ENCODE measurements at regions not wholly inside any gene's neighbourhood (a gene's known extent, or its start where the extent isn't known, plus 50 kb on each side); places are given as distances from the start of the nearest gene placed in this dataset.

DNA sequence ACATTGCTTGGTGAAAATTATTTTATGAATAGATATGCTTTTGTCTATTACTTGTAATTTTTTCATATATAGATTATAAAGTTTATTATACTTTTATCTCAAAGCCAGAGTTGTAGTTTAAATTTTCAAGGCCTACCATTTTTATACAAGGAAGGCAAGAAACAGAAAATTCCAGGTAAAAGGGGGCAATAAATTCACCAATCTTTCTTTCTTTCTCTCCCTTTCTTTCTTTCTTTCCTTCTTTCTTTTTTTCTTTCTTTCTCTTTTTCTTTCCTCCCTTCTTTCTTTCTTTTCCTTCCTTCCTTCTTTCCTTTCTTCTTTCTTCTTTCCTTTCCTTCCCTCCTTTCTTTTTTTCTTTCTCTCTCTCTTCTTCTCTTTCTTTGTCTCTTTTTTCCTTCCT, 529.4 kb downstream of the PCDH17 start (continued):
- TF ChIP-seq RXRA (IDR thresholded peaks at IDR 0.05) = no peak
- TF ChIP-seq NR2F2 (IDR thresholded peaks at IDR 0.05) = no peak
- TF ChIP-seq YY1 (IDR thresholded peaks at IDR 0.05) = no peak
- no peak for TF ChIP-seq FOXA2 (IDR thresholded peaks at IDR 0.05)
- no peak for TF ChIP-seq HNF4G (IDR thresholded peaks at IDR 0.05)
- no peak for TF ChIP-seq JUND (IDR thresholded peaks at IDR 0.05)
- no peak for TF ChIP-seq HNF4A (conservative IDR thresholded peaks at IDR 0.05)

DNA sequence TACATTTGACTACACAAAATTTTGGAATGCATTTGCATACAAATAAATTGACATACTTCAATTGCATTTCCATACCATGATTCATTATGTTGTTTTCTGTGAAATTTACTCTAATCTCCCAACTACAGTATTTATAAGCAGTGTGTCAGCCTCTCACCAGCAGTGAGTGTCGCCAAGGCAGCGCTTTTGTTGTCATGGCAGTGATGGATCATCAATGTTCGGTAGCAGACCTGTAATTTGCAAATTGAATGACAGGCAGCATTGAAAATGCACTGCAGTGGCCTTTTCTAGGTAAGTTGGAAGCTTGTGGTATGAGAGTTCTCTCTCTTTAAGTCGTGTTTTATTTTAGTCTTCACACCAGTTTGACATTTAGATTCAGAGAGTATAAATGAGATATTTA, 534.1 kb downstream of the PCDH17 start:
- TF ChIP-seq EGR1 (IDR thresholded peaks at IDR 0.05; ENCODE audit: low read depth in 2 of 2) (no peak), RXRA (IDR thresholded peaks at IDR 0.05) (no peak), MAX (IDR thresholded peaks at IDR 0.05) (no peak), JUND (IDR thresholded peaks at IDR 0.05) (no peak), HNF4G (IDR thresholded peaks at IDR 0.05) (no peak), TAF1 (conservative IDR thresholded peaks at IDR 0.05) (no peak), NR2F2 (IDR thresholded peaks at IDR 0.05) (no peak), GABPA (IDR thresholded peaks at IDR 0.05 in 1 of 2, conservative IDR thresholded peaks at IDR 0.05 in 1 of 2) (no peak), HNF4A (conservative IDR thresholded peaks at IDR 0.05) (no peak), SP1 (IDR thresholded peaks at IDR 0.05) (no peak), ATF3 (IDR thresholded peaks at IDR 0.05) (no peak), RAD21 (IDR thresholded peaks at IDR 0.05) (no peak), ZBTB33 (IDR thresholded peaks at IDR 0.05) (no peak), FOXA1 (IDR thresholded peaks at IDR 0.05) (no peak)
- TF ChIP-seq, protein P1, sequence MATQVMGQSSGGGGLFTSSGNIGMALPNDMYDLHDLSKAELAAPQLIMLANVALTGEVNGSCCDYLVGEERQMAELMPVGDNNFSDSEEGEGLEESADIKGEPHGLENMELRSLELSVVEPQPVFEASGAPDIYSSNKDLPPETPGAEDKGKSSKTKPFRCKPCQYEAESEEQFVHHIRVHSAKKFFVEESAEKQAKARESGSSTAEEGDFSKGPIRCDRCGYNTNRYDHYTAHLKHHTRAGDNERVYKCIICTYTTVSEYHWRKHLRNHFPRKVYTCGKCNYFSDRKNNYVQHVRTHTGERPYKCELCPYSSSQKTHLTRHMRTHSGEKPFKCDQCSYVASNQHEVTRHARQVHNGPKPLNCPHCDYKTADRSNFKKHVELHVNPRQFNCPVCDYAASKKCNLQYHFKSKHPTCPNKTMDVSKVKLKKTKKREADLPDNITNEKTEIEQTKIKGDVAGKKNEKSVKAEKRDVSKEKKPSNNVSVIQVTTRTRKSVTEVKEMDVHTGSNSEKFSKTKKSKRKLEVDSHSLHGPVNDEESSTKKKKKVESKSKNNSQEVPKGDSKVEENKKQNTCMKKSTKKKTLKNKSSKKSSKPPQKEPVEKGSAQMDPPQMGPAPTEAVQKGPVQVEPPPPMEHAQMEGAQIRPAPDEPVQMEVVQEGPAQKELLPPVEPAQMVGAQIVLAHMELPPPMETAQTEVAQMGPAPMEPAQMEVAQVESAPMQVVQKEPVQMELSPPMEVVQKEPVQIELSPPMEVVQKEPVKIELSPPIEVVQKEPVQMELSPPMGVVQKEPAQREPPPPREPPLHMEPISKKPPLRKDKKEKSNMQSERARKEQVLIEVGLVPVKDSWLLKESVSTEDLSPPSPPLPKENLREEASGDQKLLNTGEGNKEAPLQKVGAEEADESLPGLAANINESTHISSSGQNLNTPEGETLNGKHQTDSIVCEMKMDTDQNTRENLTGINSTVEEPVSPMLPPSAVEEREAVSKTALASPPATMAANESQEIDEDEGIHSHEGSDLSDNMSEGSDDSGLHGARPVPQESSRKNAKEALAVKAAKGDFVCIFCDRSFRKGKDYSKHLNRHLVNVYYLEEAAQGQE (IDR thresholded peaks at IDR 0.05) = no peak
- DNase-seq (ENCODE audit: low spot score) = no peak
- 67% methylated on average over 4 of the region's 4 CpGs for whole genome bisulfite sequencing
- no peak overlapping the region for H3K4me3 ChIP-seq (ENCODE audit: low read depth in 1 of 3, low read length in 3 of 3)
- no peaks in the 10 kb centered on the region for H3K27me3 ChIP-seq (ENCODE audit: control insufficient read depth in 4 of 4, insufficient read depth in 4 of 4, low read length in 3 of 4)
- H3K9ac ChIP-seq (ENCODE audit: low read depth in 1 of 2, low read length in 2 of 2) = no peak overlapping the region
- H3K27ac ChIP-seq (ENCODE audit: low read depth in 1 of 2, low read length in 2 of 2) = no peak overlapping the region
- H3K9me3 ChIP-seq (ENCODE audit: control insufficient read depth in 4 of 4, low read length in 3 of 4) = no peaks in the 10 kb centered on the region
- no peaks in the 10 kb centered on the region for H3K4me1 ChIP-seq (ENCODE audit: control insufficient read depth in 4 of 4, insufficient read depth in 4 of 4, low read length in 3 of 4)
- no peaks in the 10 kb centered on the region for H3K36me3 ChIP-seq (ENCODE audit: control insufficient read depth in 4 of 4, insufficient read depth in 3 of 4, low read depth in 1 of 4, low read length in 3 of 4)

- no peak for TF ChIP-seq CTCF (IDR thresholded peaks at IDR 0.05; ENCODE audit: low read depth, low read length, missing input control)
- no peak for TF ChIP-seq JUND (IDR thresholded peaks at IDR 0.05)
- no peak for TF ChIP-seq FOXA1 (IDR thresholded peaks at IDR 0.05)
- TF ChIP-seq MAX (IDR thresholded peaks at IDR 0.05) = no peak
- no peak for TF ChIP-seq TAF1 (conservative IDR thresholded peaks at IDR 0.05)
- TF ChIP-seq RAD21 (IDR thresholded peaks at IDR 0.05) = no peak
- TF ChIP-seq, protein P1 (IDR thresholded peaks at IDR 0.05) = no peak
- no peak for TF ChIP-seq RXRA (IDR thresholded peaks at IDR 0.05)
- TF ChIP-seq FOXA2 (IDR thresholded peaks at IDR 0.05) = no peak
- no peak for TF ChIP-seq HNF4A (conservative IDR thresholded peaks at IDR 0.05)
- no peak for DNase-seq (ENCODE audit: low spot score)
- Histone ChIP-seq H3K36me3 (ENCODE audit: control insufficient read depth in 4 of 4, insufficient read depth in 3 of 4, low read depth in 1 of 4, low read length in 3 of 4) (no peaks in the 10 kb centered on the region), H3K4me3 (ENCODE audit: low read depth in 1 of 3, low read length in 3 of 3) (no peak overlapping the region), H3K9ac (ENCODE audit: low read depth in 1 of 2, low read length in 2 of 2) (no peak overlapping the region), H3K9me3 (ENCODE audit: control insufficient read depth in 4 of 4, low read length in 3 of 4) (peaks cover 0 to 4% (median 0%) of the 10 kb centered on the region in 4 donors), H3K27me3 (ENCODE audit: control insufficient read depth in 4 of 4, insufficient read depth in 4 of 4, low read length in 3 of 4) (no peaks in the 10 kb centered on the region), H3K4me1 (ENCODE audit: control insufficient read depth in 4 of 4, insufficient read depth in 4 of 4, low read length in 3 of 4) (no peaks in the 10 kb centered on the region), H3K27ac (ENCODE audit: low read depth in 1 of 2, low read length in 2 of 2) (no peak overlapping the region)
- 95% methylated on average over 3 of the region's 3 CpGs for WGBS
Observed at GRCh38 chr13:58181111-58181510, 549.6 kb downstream of the PCDH17 start.
